NB4 (cell line): ENCODE measurements at regions not wholly inside any gene's neighbourhood (a gene's known extent, or its start where the extent isn't known, plus 50 kb on each side); places are given as distances from the start of the nearest gene placed in this dataset.

Source experiments
- POLR2A ChIP-seq: IDR thresholded peaks from 2 replicates; pipeline ENCODE4 v1.6.1; 2011; ENCODE audit warnings: mild to moderate bottlenecking; ENCODE audit not compliant: insufficient read length; ENCODE audit errors: extremely low read depth
- TF ChIP-seq, protein P1 (sequence below): IDR thresholded peaks from one replicate; pipeline ENCODE4 v1.5.1; 2012; ENCODE audit warnings: low read depth, low read length

DNA sequence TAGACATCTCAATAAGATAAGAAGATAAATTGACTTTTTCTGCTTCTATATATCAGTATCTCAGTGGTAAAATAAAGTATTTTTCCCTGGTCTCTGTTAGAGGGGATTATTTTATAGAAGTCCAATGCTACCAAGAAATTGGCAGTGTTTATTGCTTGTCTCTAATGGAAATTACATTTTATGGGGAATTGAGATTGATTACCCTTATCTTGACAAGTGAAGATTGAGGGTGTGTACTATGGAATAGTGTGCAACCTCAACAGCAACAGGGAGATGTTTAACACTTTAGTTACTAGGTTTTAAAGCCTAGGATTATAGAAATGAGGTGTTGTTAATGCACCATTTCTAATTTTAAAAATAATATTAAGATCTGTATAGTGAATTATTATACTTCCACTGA, 154.8 kb upstream of the ROBO1 start:
- TF ChIP-seq, protein P1, sequence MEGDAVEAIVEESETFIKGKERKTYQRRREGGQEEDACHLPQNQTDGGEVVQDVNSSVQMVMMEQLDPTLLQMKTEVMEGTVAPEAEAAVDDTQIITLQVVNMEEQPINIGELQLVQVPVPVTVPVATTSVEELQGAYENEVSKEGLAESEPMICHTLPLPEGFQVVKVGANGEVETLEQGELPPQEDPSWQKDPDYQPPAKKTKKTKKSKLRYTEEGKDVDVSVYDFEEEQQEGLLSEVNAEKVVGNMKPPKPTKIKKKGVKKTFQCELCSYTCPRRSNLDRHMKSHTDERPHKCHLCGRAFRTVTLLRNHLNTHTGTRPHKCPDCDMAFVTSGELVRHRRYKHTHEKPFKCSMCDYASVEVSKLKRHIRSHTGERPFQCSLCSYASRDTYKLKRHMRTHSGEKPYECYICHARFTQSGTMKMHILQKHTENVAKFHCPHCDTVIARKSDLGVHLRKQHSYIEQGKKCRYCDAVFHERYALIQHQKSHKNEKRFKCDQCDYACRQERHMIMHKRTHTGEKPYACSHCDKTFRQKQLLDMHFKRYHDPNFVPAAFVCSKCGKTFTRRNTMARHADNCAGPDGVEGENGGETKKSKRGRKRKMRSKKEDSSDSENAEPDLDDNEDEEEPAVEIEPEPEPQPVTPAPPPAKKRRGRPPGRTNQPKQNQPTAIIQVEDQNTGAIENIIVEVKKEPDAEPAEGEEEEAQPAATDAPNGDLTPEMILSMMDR: no peak
- TF ChIP-seq POLR2A: no peak
